ENCODE measurements at regions not wholly inside any gene's neighbourhood (a gene's known extent, or its start where the extent isn't known, plus 50 kb on each side); places are given as distances from the start of the nearest gene placed in this dataset.

GRCh38 chr5:89045216-89045615, 162.2 kb upstream of the MEF2C start:
- no peak for DNase-seq (ENCODE audit: low read depth)
- H3K4me3 ChIP-seq (ENCODE audit: low read depth, low read length), result no peak overlapping the region
- TF ChIP-seq CTCF (IDR thresholded peaks at IDR 0.05; ENCODE audit: insufficient read depth, low read depth, low read length, missing control alignments), result no peak

GRCh38 chr5:89044674-89045200, 161.8 kb upstream of the MEF2C start:
- no peak overlapping the region for H3K4me3 ChIP-seq (ENCODE audit: low read depth, low read length)
- no peak for DNase-seq (ENCODE audit: low read depth)
- no peak for TF ChIP-seq CTCF (IDR thresholded peaks at IDR 0.05; ENCODE audit: insufficient read depth, low read depth, low read length, missing control alignments)

GRCh38 chr5:89043676-89044075, 160.7 kb upstream of the MEF2C start:
- DNase-seq (ENCODE audit: low read depth), result peak; percentile 45
- no peak overlapping the region for H3K4me3 ChIP-seq (ENCODE audit: low read depth, low read length)
- no peak for TF ChIP-seq CTCF (IDR thresholded peaks at IDR 0.05; ENCODE audit: insufficient read depth, low read depth, low read length, missing control alignments)

GRCh38 chr5:89042746-89043145, 159.8 kb upstream of the MEF2C start:
- no peak for DNase-seq (ENCODE audit: low read depth)
- H3K4me3 ChIP-seq (ENCODE audit: low read depth, low read length), result no peak overlapping the region
- TF ChIP-seq CTCF (IDR thresholded peaks at IDR 0.05; ENCODE audit: insufficient read depth, low read depth, low read length, missing control alignments), result no peak

DNA sequence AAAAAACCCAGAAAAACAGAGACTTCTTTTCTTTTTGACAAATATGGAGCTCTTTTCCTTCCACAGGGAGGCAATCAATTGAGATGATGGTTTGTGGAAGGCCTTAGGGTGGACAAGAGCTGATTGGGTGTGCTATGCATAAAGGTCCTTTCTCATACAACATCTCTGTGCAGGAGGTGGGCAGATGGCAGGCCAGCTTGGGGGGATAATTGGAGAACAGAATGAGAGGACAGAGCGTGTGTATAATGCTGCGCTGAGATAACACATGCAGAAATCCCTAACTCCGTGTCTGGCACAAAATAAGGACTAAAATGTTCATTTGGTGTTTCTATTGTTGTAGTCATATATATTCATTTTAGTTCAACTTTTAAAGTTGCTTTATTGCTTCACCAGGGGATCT, 159.0 kb upstream of the MEF2C start:
- H3K4me3 ChIP-seq (ENCODE audit: low read depth, low read length), result no peak overlapping the region
- DNase-seq (ENCODE audit: low read depth), result no peak
- no peak for TF ChIP-seq CTCF (IDR thresholded peaks at IDR 0.05; ENCODE audit: insufficient read depth, low read depth, low read length, missing control alignments)

DNA sequence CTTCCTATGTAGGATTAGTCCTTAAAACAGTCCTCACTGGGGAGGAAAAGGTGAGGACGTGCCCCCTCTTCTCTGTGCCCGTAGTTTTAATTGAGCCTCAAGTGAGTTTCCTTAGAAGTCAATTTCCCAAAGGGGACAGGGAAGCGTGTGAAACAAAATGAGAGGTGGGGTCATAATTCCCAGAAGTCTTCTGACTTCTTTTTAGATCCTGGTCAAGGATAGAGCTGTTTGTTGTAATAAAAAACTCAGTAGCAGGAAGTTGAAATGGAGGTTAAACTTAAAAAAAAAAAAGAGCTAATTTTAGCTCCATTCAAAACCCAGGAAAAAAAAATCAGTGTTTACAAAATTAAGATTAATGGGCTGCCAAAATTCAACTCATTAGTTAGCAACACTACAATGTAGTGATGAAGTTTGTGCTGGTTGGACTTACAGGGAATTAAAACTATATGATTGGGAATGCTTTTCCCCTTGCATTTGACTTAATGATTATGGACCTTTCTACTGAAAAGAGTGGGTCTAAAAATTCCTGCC, 158.3 kb upstream of the MEF2C start:
- H3K4me3 ChIP-seq (ENCODE audit: low read depth, low read length), result no peak overlapping the region
- no peak for DNase-seq (ENCODE audit: low read depth)
- TF ChIP-seq CTCF (IDR thresholded peaks at IDR 0.05; ENCODE audit: insufficient read depth, low read depth, low read length, missing control alignments), result no peak

Data from GM12865 (cell line).